GM12873 (cell line): ENCODE measurements at regions not wholly inside any gene's neighbourhood (a gene's known extent, or its start where the extent isn't known, plus 50 kb on each side); places are given as distances from the start of the nearest gene placed in this dataset.

Experiments used
- TF ChIP-seq, protein P1 (sequence below): IDR thresholded peaks from 2 replicates; pipeline ENCODE4 v1.5.1; 2012; ENCODE audit warnings: low read depth, mild to moderate bottlenecking, moderate library complexity, low read length, control low read depth; ENCODE audit not compliant: insufficient read depth; ENCODE audit errors: missing control alignments

- TF ChIP-seq, protein P1, sequence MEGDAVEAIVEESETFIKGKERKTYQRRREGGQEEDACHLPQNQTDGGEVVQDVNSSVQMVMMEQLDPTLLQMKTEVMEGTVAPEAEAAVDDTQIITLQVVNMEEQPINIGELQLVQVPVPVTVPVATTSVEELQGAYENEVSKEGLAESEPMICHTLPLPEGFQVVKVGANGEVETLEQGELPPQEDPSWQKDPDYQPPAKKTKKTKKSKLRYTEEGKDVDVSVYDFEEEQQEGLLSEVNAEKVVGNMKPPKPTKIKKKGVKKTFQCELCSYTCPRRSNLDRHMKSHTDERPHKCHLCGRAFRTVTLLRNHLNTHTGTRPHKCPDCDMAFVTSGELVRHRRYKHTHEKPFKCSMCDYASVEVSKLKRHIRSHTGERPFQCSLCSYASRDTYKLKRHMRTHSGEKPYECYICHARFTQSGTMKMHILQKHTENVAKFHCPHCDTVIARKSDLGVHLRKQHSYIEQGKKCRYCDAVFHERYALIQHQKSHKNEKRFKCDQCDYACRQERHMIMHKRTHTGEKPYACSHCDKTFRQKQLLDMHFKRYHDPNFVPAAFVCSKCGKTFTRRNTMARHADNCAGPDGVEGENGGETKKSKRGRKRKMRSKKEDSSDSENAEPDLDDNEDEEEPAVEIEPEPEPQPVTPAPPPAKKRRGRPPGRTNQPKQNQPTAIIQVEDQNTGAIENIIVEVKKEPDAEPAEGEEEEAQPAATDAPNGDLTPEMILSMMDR, result no peak
Observed at GRCh38 chr4:151887031-151887815, 126.4 kb upstream of the GATB start.

GRCh38 chr4:151885123-151885522 is 124.3 kb upstream of the GATB start:
- TF ChIP-seq, protein P1, result no peak

- TF ChIP-seq, protein P1, result no peak
Observed at GRCh38 chr4:151883747-151884146, 122.9 kb upstream of the GATB start.

DNA sequence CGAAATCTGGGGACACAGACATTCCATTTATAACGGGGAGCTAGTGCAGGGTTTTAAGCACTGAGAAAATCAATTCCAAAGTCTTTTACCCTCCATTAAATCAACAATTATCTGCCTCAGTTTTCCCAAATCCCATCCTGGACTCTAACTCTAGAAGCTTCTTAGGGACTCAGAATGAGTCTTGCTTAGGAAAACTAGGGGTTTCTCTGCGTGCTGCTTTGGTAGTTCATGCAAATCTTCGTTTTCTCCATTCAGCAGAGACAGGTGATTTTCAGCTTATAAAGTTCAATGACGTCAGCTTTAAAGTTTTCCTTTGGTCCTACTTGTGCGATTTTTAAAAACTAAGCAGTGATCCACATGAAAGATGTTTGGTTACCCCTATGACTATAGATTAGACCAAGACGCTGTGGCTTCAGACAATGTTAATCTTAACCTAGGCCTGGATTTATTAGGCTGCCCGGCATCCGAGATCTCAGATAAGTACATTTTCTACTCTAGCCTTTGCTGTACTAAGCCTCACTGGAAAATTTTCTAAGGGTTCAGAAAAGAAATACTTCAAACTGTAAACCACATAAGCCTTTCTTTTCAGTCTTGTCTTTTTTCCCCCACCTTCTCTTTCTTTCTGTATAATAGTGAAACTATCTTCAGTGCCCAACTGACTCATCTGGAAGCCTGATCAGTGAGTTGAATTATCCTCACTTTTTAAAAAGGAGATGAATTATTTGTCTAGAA is 121.4 kb upstream of the GATB start:
- TF ChIP-seq, protein P1, result no peak

- TF ChIP-seq, protein P1, result no peak
Observed at GRCh38 chr4:151879705-151880445, 119.1 kb upstream of the GATB start.

GRCh38 chr4:151876381-151876988 is 115.7 kb upstream of the GATB start:
- TF ChIP-seq, protein P1, result no peak

GRCh38 chr4:151874328-151874727 is 113.5 kb upstream of the GATB start:
- TF ChIP-seq, protein P1, result no peak
